Mesendoderm (in vitro differentiated cells): ENCODE measurements at regions not wholly inside any gene's neighbourhood (a gene's known extent, or its start where the extent isn't known, plus 50 kb on each side); places are given as distances from the start of the nearest gene placed in this dataset.
"Not testable (repeated sequence)": the region's sequence is repeated elsewhere in the genome, so short reads cannot be mapped to it uniquely, and the experiment has no call there.

Experiments used
- DNase-seq: peaks from one replicate; pipeline ENCODE4 v3.0.0; 2013
- H2AK5ac ChIP-seq: 2 replicates; pipeline ENCODE4 v1.6.1; 2013; ENCODE audit warnings: low read length, inconsistent platforms
- H2BK120ac ChIP-seq: 2 replicates; pipeline ENCODE4 v1.6.1; 2013; ENCODE audit warnings: low read depth, mild to moderate bottlenecking, low read length, moderate library complexity, mixed read lengths
- H2BK15ac ChIP-seq: replicated peaks from 2 replicates; pipeline ENCODE4 v1.6.1; 2013; ENCODE audit warnings: low read depth, mild to moderate bottlenecking, moderate library complexity
- H2BK5ac ChIP-seq: 2 replicates; pipeline ENCODE4 v1.6.1; 2013; ENCODE audit warnings: low read length, inconsistent platforms
- H3K18ac ChIP-seq: 2 replicates; pipeline ENCODE4 v1.6.1; 2013; ENCODE audit warnings: mild to moderate bottlenecking, low read length, mixed read lengths
- H3K23ac ChIP-seq: one replicate; pipeline ENCODE4 v1.6.1; 2013; ENCODE audit warnings: low read length
- H3K27ac ChIP-seq: 2 replicates; pipeline ENCODE4 v1.5.1; 2013; ENCODE audit warnings: low read depth, mild to moderate bottlenecking, inconsistent platforms, low read length, moderate library complexity
- H3K27me3 ChIP-seq: 2 replicates; pipeline ENCODE4 v1.6.1; 2013; ENCODE audit warnings: low read length, control low read depth, mild to moderate bottlenecking, inconsistent platforms; ENCODE audit not compliant: insufficient read depth, poor library complexity
- H3K36me3 ChIP-seq: 2 replicates; pipeline ENCODE4 v1.6.1; 2013; ENCODE audit warnings: low read length, inconsistent platforms; ENCODE audit not compliant: control insufficient read depth, insufficient read depth
- H3K4ac ChIP-seq: one replicate; pipeline ENCODE4 v1.6.1; 2013; ENCODE audit warnings: low read depth, mild to moderate bottlenecking, low read length, moderate library complexity
- H3K4me1 ChIP-seq: 2 replicates; pipeline ENCODE4 v1.6.1; 2013; ENCODE audit warnings: low read depth, low read length, inconsistent platforms; ENCODE audit not compliant: control insufficient read depth
- H3K4me2 ChIP-seq: 2 replicates; pipeline ENCODE4 v1.6.1; 2013; ENCODE audit warnings: low read length
- H3K4me3 ChIP-seq: 2 replicates; pipeline ENCODE4 v1.5.1; 2013; ENCODE audit warnings: mild to moderate bottlenecking, low read length
- H3K56ac ChIP-seq: one replicate; pipeline ENCODE4 v1.6.1; 2013; ENCODE audit warnings: low read length
- H3K79me1 ChIP-seq: 2 replicates; pipeline ENCODE4 v1.6.1; 2013; ENCODE audit warnings: low read length, inconsistent platforms
- H3K79me2 ChIP-seq: 2 replicates; pipeline ENCODE4 v1.6.1; 2013; ENCODE audit warnings: mild to moderate bottlenecking, low read length; ENCODE audit not compliant: control insufficient read depth, insufficient read depth
- H3K9ac ChIP-seq: 2 replicates; pipeline ENCODE4 v1.6.1; 2013; ENCODE audit warnings: low read length, inconsistent platforms
- H4K5ac ChIP-seq: one replicate; pipeline ENCODE4 v1.6.1; 2013; ENCODE audit warnings: low read length
- H4K8ac ChIP-seq: one replicate; pipeline ENCODE4 v1.6.1; 2013; ENCODE audit warnings: low read depth, mild to moderate bottlenecking, control low read depth, low read length, moderate library complexity
- WGBS: extraction: QIAGEN DNeasy Blood & Tissue Kit; methylation state at CpG from one replicate; pipeline ENCODE4 v1.1.7; 2013; ENCODE audit warnings: low lambda C conversion rate, missing lambda C conversion rate; ENCODE audit not compliant: insufficient coverage; ENCODE audit errors: extremely low coverage; 5-methylcytosine and 5-hydroxymethylcytosine counted together

GRCh38 chr2:49753344-49753985 lies 599.1 kb upstream of the FSHR start:
- no peaks in the 10 kb centered on the region for H3K27me3 ChIP-seq
- no peak overlapping the region for H3K27ac ChIP-seq
- H3K79me2 ChIP-seq, result no peaks in the 10 kb centered on the region
- peak overlapping the region; percentile 47 for H3K18ac ChIP-seq
- H2BK5ac ChIP-seq, result no peak overlapping the region
- DNase-seq, result peak; percentile 95
- no peak overlapping the region for H4K5ac ChIP-seq
- H3K4ac ChIP-seq, result no peak overlapping the region
- H2AK5ac ChIP-seq, result no peak overlapping the region
- no peak overlapping the region for H3K4me2 ChIP-seq
- no peak overlapping the region for H3K23ac ChIP-seq
- no peaks in the 10 kb centered on the region for H3K36me3 ChIP-seq
- H3K79me1 ChIP-seq, result no peaks in the 10 kb centered on the region
- H3K4me3 ChIP-seq, result no peak overlapping the region
- H3K9ac ChIP-seq, result no peak overlapping the region
- H2BK15ac ChIP-seq, result peak overlapping the region; percentile 74
- no CpG with 5 or more reads among the region's 8 CpGs for WGBS
- no peak overlapping the region for H3K56ac ChIP-seq
- no peak overlapping the region for H4K8ac ChIP-seq
- peaks cover 8% of the 10 kb centered on the region for H3K4me1 ChIP-seq
- no peak overlapping the region for H2BK120ac ChIP-seq

GRCh38 chr2:49737606-49738005 lies 583.3 kb upstream of the FSHR start:
- DNase-seq, result no peak
- H2BK120ac ChIP-seq, result no peak overlapping the region
- H3K4me3 ChIP-seq, result no peak overlapping the region
- no CpG with 5 or more reads among the region's 2 CpGs for WGBS
- no peak overlapping the region for H3K56ac ChIP-seq
- no peak overlapping the region for H3K4me2 ChIP-seq
- no peak overlapping the region for H4K8ac ChIP-seq
- no peak overlapping the region for H3K27ac ChIP-seq
- no peaks in the 10 kb centered on the region for H3K79me1 ChIP-seq
- H3K27me3 ChIP-seq, result no peaks in the 10 kb centered on the region
- H2AK5ac ChIP-seq, result no peak overlapping the region
- H3K9ac ChIP-seq, result no peak overlapping the region
- H3K18ac ChIP-seq, result peak overlapping the region; percentile 18
- no peaks in the 10 kb centered on the region for H3K36me3 ChIP-seq
- no peaks in the 10 kb centered on the region for H3K4me1 ChIP-seq
- H2BK15ac ChIP-seq, result no peak overlapping the region
- H3K23ac ChIP-seq, result no peak overlapping the region
- H3K4ac ChIP-seq, result no peak overlapping the region
- H3K79me2 ChIP-seq, result no peaks in the 10 kb centered on the region
- no peak overlapping the region for H4K5ac ChIP-seq
- no peak overlapping the region for H2BK5ac ChIP-seq

GRCh38 chr2:49732924-49733323 lies 578.6 kb upstream of the FSHR start:
- WGBS, result no CpG with 5 or more reads among the region's 4 CpGs
- H3K9ac ChIP-seq, result not testable (repeated sequence)

GRCh38 chr2:49719241-49719640 lies 564.9 kb upstream of the FSHR start:
- Histone ChIP-seq H3K36me3 (no peaks in the 10 kb centered on the region), H3K9ac (no peak overlapping the region), H3K18ac (no peak overlapping the region), H4K5ac (no peak overlapping the region), H2BK120ac (no peak overlapping the region), H3K27me3 (no peaks in the 10 kb centered on the region), H3K4me3 (no peak overlapping the region), H3K56ac (no peak overlapping the region), H3K79me2 (no peaks in the 10 kb centered on the region), H3K79me1 (no peaks in the 10 kb centered on the region), H4K8ac (no peak overlapping the region), H2AK5ac (no peak overlapping the region), H2BK5ac (no peak overlapping the region), H3K4ac (no peak overlapping the region), H3K27ac (no peak overlapping the region), H3K23ac (no peak overlapping the region), H3K4me1 (no peaks in the 10 kb centered on the region), H3K4me2 (no peak overlapping the region), H2BK15ac (no peak overlapping the region)
- no peak for DNase-seq

More at GRCh38 chr2:49732924-49733323, 578.6 kb upstream of the FSHR start:
- not testable (repeated sequence) for H3K27me3 ChIP-seq, H3K23ac ChIP-seq, H2AK5ac ChIP-seq, H4K8ac ChIP-seq, H2BK15ac ChIP-seq, H3K18ac ChIP-seq, H3K27ac ChIP-seq, H3K4me1 ChIP-seq, H2BK120ac ChIP-seq, H3K79me1 ChIP-seq, H2BK5ac ChIP-seq, DNase-seq, H3K4me2 ChIP-seq, H3K4me3 ChIP-seq, H4K5ac ChIP-seq, H3K36me3 ChIP-seq, H3K56ac ChIP-seq, H3K4ac ChIP-seq, H3K79me2 ChIP-seq

GRCh38 chr2:49715597-49715996 lies 561.3 kb upstream of the FSHR start:
- no peaks in the 10 kb centered on the region for H3K79me2 ChIP-seq
- no peak overlapping the region for H4K8ac ChIP-seq
- H3K36me3 ChIP-seq, result no peaks in the 10 kb centered on the region
- DNase-seq, result no peak
- no peak overlapping the region for H3K4me3 ChIP-seq
- no peak overlapping the region for H3K27ac ChIP-seq
- H3K18ac ChIP-seq, result no peak overlapping the region
- no peak overlapping the region for H3K4me2 ChIP-seq
- WGBS, result no CpG with 5 or more reads among the region's 4 CpGs
- H2BK5ac ChIP-seq, result no peak overlapping the region
- H2AK5ac ChIP-seq, result no peak overlapping the region
- H3K9ac ChIP-seq, result no peak overlapping the region
- H3K4ac ChIP-seq, result no peak overlapping the region
- no peak overlapping the region for H4K5ac ChIP-seq
- no peaks in the 10 kb centered on the region for H3K4me1 ChIP-seq
- no peak overlapping the region for H2BK15ac ChIP-seq
- no peak overlapping the region for H3K23ac ChIP-seq
- no peaks in the 10 kb centered on the region for H3K79me1 ChIP-seq
- no peak overlapping the region for H3K56ac ChIP-seq
- H2BK120ac ChIP-seq, result no peak overlapping the region
- H3K27me3 ChIP-seq, result no peaks in the 10 kb centered on the region

GRCh38 chr2:49714454-49714853 lies 560.1 kb upstream of the FSHR start:
- no peak overlapping the region for H4K8ac ChIP-seq
- H3K23ac ChIP-seq, result no peak overlapping the region
- no peak overlapping the region for H3K56ac ChIP-seq
- H3K79me1 ChIP-seq, result no peaks in the 10 kb centered on the region
- no peaks in the 10 kb centered on the region for H3K36me3 ChIP-seq
- H3K4me2 ChIP-seq, result no peak overlapping the region
- H2BK5ac ChIP-seq, result no peak overlapping the region
- DNase-seq, result peak; percentile 39
- H2BK120ac ChIP-seq, result no peak overlapping the region
- no peak overlapping the region for H3K18ac ChIP-seq
- no peak overlapping the region for H3K9ac ChIP-seq
- no peak overlapping the region for H3K4ac ChIP-seq
- H3K4me1 ChIP-seq, result no peaks in the 10 kb centered on the region
- H4K5ac ChIP-seq, result no peak overlapping the region
- no peak overlapping the region for H2BK15ac ChIP-seq
- H3K27ac ChIP-seq, result no peak overlapping the region
- no peaks in the 10 kb centered on the region for H3K79me2 ChIP-seq
- H3K27me3 ChIP-seq, result no peaks in the 10 kb centered on the region
- no peak overlapping the region for H2AK5ac ChIP-seq
- H3K4me3 ChIP-seq, result no peak overlapping the region
- WGBS, result no CpG with 5 or more reads among the region's 2 CpGs
